ENCODE measurements at regions not wholly inside any gene's neighbourhood (a gene's known extent, or its start where the extent isn't known, plus 50 kb on each side); places are given as distances from the start of the nearest gene placed in this dataset.

DNA sequence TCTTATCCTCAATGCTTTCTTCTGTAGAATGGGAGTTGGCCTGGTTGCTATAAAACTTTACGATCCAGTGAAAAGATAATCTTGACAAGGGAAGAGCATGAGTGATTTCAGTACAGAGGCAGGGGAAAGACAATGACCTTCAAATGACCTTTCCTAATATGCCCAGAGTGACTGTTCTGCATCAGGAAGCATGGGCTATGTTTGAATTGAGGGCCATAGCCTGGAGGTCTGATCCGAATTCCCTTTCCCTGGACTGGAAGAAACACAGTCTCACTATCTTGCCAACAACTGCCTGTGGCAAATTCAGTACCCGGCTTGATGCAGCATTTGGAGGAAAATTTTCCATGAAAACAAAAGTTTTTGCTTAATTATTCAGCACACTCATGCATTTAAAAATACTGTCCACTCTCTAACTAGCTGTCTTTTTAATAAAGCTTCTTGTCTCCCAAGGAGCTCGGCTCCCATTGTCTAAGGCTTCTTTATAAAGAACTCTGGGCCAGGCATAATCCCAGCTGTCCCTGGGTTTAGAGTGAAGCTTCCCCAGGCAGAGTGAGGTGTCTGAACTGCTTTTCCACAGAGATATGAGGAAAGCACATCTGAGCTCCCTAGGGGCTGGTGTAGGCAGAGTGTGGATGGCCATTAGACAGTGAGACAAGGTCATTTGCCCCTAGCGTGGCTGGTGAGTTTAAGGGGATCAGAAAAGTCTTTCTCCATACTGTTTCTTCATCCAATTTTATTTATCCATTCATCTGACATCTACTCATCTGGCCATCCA is 132.7 kb upstream of the CADM1 start:
- no peak for TF ChIP-seq SMC3 (conservative IDR thresholded peaks at IDR 0.05; ENCODE audit: poor library complexity)
- TF ChIP-seq, protein P1, sequence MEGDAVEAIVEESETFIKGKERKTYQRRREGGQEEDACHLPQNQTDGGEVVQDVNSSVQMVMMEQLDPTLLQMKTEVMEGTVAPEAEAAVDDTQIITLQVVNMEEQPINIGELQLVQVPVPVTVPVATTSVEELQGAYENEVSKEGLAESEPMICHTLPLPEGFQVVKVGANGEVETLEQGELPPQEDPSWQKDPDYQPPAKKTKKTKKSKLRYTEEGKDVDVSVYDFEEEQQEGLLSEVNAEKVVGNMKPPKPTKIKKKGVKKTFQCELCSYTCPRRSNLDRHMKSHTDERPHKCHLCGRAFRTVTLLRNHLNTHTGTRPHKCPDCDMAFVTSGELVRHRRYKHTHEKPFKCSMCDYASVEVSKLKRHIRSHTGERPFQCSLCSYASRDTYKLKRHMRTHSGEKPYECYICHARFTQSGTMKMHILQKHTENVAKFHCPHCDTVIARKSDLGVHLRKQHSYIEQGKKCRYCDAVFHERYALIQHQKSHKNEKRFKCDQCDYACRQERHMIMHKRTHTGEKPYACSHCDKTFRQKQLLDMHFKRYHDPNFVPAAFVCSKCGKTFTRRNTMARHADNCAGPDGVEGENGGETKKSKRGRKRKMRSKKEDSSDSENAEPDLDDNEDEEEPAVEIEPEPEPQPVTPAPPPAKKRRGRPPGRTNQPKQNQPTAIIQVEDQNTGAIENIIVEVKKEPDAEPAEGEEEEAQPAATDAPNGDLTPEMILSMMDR (IDR thresholded peaks at IDR 0.05; ENCODE audit: poor library complexity, severe bottlenecking) = no peak

All from neural cell (in vitro differentiated cells).